ENCODE measurements at regions not wholly inside any gene's neighbourhood (a gene's known extent, or its start where the extent isn't known, plus 50 kb on each side); places are given as distances from the start of the nearest gene placed in this dataset.
"Not testable (repeated sequence)": the region's sequence is repeated elsewhere in the genome, so short reads cannot be mapped to it uniquely, and the experiment has no call there.

DNA sequence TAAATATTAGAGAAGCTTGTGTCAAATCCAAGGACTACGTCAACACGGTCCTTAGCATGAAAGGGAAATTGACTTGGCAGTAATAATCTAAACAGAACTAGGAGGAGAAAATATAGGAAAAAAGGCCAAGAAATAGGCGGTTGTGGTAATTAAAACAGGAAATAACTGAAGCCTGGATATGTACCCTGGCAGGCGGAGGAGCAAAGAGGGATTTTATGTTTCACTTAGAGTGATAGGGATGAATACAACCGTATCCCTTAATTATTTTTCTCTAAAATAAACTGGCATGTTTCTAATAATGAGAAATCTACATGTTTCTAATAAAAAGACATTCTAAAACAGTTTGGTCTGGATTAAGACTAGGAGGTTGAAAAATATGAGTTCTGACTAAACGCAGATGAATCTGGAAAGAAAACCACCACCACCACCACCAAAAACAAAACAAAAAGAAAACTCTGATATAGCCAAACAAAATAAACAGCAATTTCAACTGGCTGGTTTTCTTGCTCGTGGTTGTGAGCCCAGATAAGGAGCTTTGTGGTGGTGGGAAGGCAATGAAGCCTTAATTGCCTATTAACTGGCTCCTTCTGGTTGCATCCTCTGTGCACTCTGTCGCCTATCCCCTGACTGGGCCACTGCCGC lies 334.2 kb upstream of the SNX7 start:
- DNase-seq, result no peak

DNA sequence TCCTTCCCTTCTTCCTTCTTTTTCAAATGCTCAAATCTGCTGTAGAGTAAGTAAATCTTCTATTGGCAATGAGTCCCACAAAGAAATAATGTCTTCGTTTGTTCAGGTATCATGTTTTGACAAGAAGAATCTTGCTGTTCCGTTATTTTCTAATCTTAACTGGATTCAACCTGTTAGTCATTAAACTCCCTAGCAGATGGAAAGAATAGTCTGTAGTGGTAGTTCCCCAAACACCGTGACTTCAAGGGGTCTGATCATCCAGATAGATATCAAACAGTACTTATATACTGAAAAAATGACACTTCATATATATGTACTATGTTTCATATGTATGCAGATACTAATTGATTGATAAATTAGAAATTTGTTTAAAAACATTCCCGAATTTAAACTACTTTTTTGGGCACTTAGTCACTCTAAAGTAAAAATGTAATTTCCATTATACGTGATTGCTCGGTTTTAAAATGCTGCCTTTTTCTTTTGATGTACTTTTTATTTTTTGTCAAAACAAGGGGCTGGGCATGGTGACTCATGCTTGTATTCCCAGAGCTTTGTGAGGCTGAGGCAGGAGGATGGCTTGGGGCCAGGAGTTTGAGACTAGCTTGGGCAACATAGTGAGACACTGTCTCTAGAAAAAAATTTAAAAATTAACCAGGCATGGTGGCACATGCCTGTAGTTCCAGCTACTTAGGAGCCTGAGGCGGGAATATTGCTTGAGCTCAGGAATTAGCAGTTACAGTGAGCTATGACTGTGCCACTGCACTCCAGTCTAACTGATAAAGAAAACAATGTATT lies 335.7 kb upstream of the SNX7 start:
- peak in 3 of 4 experiments; percentile 5 to 28 (median 26) for DNase-seq

- peak; percentile 29 to 81 (median 56) for DNase-seq
These were observed 337.6 kb upstream of the SNX7 start for GRCh38 chr1:98323906-98324358.

DNA sequence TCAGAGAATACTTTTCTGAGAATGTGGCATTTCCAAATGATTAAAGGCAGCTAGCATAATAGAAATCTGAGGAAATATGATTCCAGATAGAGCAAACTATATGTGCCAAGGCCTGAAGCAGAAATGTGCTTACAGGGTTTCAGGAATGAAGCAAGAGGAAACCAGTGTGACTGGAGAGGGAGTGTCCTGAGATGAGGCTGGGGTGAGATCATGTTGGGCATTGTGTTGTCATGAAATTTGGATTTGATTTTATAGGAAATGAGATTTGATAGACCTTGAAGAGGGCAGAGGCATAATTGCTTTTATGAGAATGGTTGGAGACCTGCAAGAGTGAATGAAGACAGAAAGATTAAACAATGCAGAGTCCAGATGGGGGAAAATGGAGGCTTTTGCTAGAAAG lies 338.1 kb upstream of the SNX7 start:
- peak; percentile 69 to 88 (median 78) for DNase-seq

DNA sequence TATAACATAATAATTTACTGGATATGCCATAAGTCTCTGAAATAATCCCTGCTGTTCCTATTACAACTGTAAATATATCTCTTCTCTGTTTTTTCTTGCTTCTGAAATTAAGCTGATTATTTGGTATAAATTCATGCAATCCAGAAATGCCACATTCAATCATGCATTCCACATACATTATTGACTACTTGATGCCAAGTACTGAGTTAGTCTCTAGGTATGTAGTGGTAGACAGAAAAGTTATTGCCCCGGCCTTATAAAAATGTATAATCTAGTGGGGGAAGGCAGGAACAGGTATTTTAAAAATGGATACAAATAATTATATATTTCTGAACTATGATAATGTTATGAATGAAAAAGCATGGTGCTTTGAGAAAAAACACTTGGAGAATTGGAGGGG lies 338.6 kb upstream of the SNX7 start:
- no peak for DNase-seq

DNA sequence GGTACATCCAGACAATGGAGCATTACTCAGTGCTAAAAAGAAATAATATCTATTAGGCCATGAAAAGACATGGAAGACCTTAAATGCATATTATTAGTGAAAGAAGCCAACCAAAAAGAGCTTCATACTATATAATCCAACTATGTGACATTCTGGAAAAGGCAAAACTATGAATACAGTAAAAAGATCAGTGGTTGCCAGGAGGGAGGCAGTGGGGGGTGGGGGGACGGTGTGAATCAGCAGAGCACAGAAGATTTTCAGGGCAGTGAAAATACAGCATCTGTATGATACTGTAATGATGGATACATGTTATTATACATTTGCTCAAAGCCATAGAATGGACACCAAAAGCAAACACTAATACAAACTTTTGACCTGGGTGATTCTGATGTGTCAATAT lies 339.4 kb upstream of the SNX7 start:
- no peak for DNase-seq

DNA sequence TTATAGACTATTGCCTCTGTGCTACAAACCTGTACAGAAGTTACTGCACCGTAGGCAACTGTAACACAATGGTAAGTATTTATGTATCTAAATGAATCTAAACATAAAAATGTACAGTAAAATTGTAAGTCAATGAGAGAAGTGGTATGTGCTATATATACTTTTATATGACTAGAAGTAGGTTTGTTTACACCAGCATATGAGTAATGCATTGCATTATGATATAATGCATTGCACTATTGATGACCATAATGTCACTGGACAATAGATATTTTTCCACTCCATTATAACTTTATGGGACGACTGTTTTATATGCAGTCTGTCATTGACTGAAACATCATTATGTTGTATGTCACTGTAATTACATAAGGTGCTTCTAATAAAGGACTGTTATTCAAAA lies 340.3 kb upstream of the SNX7 start:
- no peak for DNase-seq

DNA sequence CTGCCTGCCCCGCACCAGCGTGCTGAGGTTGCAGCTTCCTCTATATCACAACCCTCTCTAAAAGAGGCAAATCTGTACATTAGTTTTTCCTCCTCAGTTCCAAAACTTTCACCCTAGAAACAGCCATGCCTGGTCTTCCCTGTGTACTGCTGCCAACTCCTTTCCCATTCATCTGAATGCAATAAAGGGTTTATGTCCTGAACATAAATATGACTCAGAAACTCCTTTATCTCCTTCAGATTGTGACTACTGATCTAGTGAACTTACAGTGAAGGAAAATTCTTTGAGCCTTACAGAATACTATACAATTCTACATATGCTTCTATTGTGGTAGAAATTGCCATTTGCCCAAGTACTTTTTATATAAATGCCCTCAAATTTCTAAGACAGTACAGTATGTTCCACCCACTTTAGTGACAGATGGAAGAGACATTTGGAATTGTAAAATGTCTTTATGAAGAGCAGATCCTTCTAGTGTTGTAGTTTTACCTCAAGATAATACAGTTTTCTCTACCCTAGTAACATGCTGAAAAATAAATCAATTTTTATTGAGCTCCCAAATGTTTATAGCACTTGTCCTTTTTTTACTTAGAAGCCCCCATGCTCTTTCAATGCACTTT lies 345.1 kb upstream of the SNX7 start:
- DNase-seq, result peak; percentile 4 to 43 (median 26)

DNA sequence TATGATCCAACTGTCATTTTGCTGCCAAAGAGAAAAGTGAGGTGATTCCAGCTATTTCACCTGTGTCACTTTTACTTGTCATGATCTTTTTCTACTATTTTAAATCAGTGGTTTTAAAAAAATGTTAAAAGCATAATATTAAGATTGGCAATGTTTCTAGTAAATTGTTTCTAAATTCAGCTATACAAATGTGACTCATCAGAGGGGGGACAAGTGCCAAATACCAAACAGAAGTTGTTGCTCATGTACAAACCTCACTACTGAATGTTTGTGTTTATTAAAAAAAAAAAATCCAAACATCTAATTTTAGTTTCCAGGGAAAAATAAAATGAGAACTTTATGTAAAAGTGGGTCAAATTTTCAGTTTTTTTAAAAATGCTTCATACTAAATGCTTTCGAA lies 346.2 kb upstream of the SNX7 start:
- no peak for DNase-seq

- no peak for DNase-seq
These were observed 346.9 kb upstream of the SNX7 start for GRCh38 chr1:98314601-98315000.

- DNase-seq, result no peak
These were observed 354.9 kb upstream of the SNX7 start for GRCh38 chr1:98306517-98307089.

- no peak for DNase-seq
These were observed 356.2 kb upstream of the SNX7 start for GRCh38 chr1:98305362-98305761.

- no peak for DNase-seq
These were observed 356.6 kb upstream of the SNX7 start for GRCh38 chr1:98304888-98305287.

GRCh38 chr1:98299861-98300260 lies 361.7 kb upstream of the SNX7 start:
- no peak for DNase-seq

DNA sequence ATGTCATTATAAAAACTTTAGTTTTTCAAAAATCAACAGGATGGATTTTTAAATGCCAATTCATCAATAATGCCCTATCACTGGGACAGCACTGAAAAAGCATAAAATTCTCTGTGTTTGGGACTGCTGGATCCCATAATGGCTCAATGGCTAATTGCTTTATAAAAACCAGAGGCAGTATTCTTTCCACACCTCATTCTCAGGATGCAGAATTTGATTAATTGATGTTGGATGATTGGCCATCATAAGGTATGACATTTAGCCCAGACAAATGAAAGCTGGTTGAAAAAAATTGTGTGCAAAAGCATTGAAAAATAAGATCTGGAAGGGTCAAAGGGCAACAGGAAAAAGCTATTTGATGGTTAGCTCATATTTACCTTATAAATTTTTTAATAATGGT lies 362.2 kb upstream of the SNX7 start:
- no peak for DNase-seq

DNA sequence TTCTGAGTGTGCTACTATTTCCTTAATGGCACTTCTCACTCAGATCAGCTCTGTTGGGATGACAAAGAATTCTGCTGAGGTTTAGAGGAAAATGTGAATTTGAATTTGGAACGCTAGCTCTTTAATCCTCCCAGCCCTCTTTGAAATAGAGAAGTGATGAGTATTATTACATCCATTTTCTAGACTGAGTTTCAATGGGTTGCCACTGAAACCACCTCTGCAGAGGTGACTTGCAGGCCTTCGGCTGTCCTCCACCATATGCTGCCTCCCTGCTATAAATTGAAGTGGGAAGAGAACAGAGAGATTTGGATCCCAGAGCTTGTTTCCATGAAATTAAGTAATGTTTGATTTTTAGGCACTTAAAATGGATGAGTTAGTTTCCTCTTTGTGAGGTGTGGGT lies 363.2 kb upstream of the SNX7 start:
- no peak for DNase-seq

- no peak for DNase-seq
These were observed 364.8 kb upstream of the SNX7 start for GRCh38 chr1:98296681-98297080.

GRCh38 chr1:98294127-98294526 lies 367.4 kb upstream of the SNX7 start:
- DNase-seq, result no peak

DNA sequence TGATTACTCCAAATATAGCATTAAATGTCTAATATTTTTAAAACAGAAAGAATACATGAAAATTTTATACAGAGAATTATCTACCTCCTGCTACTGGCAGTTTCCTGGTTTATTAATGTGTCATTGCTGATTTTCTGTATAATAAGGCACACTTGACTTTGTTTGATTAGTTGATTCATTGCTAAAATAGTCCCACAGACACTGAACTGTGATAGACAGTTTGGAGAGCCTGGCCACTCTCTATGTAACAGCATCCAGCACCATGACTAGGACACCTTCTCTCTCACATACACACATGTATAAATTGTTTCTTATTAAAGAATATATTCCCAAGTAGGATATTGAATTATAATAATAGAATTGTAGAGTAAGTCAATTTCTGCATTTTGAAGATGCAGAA lies 368.5 kb upstream of the SNX7 start:
- DNase-seq, result no peak

DNA sequence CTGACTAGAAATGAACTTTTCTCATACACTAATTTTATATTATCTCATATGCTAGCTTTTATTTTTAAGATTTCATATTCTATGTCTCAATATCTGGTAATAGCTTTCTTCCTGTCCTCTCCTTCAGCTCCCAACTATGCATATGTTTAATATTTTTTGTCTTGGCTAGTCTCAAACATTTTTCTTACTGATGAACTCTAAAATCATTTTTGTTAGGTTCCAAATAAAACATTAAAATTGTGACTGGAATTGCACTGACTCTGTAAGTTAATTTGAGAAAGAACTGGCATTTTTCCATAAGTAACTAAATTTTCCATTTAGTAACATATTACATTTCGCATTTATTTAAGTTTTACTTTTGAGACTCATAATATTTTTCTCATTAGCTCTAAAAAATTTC lies 368.5 kb upstream of the DPYD start:
- no peak for DNase-seq

GRCh38 chr1:98288494-98288893 lies 367.7 kb upstream of the DPYD start:
- DNase-seq, result peak in 1 of 4 experiments; percentile 10

DNA sequence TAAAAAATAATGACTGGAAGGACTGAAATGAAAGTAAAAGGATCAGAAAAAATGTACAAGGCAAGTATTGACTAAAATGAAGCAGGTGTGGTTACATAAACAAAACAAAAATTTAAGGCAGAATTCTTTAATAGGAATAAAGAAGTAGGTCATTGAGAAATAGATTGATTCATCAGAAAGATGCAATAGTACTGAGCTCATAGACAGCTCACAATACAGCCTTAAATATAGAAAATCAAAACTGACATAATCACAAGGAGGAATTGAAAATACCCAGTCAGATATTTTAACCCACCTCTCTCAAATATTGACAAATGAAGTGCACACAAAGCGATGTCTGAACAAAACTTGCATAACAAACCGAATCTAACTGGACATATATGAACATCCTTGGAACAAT lies 366.8 kb upstream of the DPYD start:
- DNase-seq, result peak in 2 of 4 experiments; percentile 57 to 60

DNA sequence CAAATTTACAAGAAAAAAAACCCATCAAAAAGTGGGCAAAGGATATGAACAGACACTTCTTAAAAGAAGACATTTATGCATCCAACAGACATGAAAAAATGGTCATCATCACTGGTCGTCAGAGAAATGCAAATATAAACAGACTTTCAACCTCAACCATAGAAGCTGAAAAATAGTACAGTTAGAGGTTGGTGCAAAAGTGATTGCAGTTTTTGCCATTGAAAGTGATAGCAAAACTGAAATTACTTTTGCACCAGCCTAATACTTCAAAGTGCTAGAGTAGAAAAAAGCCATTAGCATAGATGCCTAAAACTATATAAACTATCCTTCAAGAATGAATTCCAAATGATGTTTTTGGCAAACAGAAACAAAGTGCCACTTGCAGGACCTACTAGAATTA lies 365.8 kb upstream of the DPYD start:
- DNase-seq, result no peak

GRCh38 chr1:98285286-98285685 lies 364.5 kb upstream of the DPYD start:
- not testable (repeated sequence) for DNase-seq

Measured in suppressor macrophage (primary cell).